ENCODE measurements at regions not wholly inside any gene's neighbourhood (a gene's known extent, or its start where the extent isn't known, plus 50 kb on each side); places are given as distances from the start of the nearest gene placed in this dataset.

- no peak for TF ChIP-seq CTCF (IDR thresholded peaks at IDR 0.05)
- no peak for TF ChIP-seq POLR2A (IDR thresholded peaks at IDR 0.05)
Measured at GRCh38 chr2:12424219-12424618, 292.5 kb upstream of the TRIB2 start.

Measured in right lobe of liver (tissue), 4 donors.